D721Med (cell line): ENCODE measurements at regions not wholly inside any gene's neighbourhood (a gene's known extent, or its start where the extent isn't known, plus 50 kb on each side); places are given as distances from the start of the nearest gene placed in this dataset.

Experiments used
- DNase-seq: peaks from one replicate; pipeline ENCODE4 v3.0.0; 2011; ENCODE audit warnings: low spot score; ENCODE audit not compliant: insufficient read length
- FAIRE-seq: peaks from 2 replicates; lab custom pipeline; 2011; peaks lifted over from hg19 to GRCh38; lab: Jason Lieb, UNC
- CTCF ChIP-seq: IDR thresholded peaks from 2 replicates; pipeline ENCODE4 v1.5.1; 2012; ENCODE audit warnings: mild to moderate bottlenecking, control low read depth; ENCODE audit not compliant: insufficient read depth; ENCODE audit errors: missing control alignments

GRCh38 chr13:83538636-83539035 is 343.6 kb downstream of the SLITRK1 start:
- DNase-seq (no peak), FAIRE-seq (no peak)
- no peak for TF ChIP-seq CTCF

- TF ChIP-seq CTCF: no peak
- no peak for DNase-seq
- no peak for FAIRE-seq
Measured at GRCh38 chr13:83536941-83537340, 345.3 kb downstream of the SLITRK1 start.

GRCh38 chr13:83536153-83536552 is 346.1 kb downstream of the SLITRK1 start:
- FAIRE-seq (no peak), DNase-seq (no peak)
- TF ChIP-seq CTCF: no peak

DNA sequence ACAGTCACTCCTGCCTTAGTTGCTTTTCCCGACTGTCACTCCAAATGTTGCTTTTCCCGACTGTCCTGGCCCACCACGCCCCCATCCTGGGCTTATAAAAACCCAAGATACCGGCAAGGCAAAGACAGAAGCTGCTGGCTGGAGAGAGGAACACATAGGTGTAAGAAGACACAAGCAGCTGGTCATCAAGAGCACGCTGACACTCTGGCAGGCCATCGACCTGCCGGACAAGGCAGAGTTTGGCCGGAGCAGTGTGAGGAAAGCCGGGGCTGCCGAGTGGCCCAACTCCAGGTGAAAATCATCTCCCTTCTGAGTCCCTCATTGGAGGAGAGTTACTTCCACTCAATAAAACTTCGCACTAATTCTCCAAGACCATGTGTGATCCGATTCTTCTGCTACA is 349.5 kb downstream of the SLITRK1 start:
- FAIRE-seq (no peak), DNase-seq (no peak)
- no peak for TF ChIP-seq CTCF

- DNase-seq: no peak
- no peak for TF ChIP-seq CTCF
- no peak for FAIRE-seq
Measured at GRCh38 chr13:83531022-83531421, 351.3 kb downstream of the SLITRK1 start.

- DNase-seq: no peak
- FAIRE-seq: no peak
- no peak for TF ChIP-seq CTCF
Measured at GRCh38 chr13:83516781-83517180, 365.5 kb downstream of the SLITRK1 start.

DNA sequence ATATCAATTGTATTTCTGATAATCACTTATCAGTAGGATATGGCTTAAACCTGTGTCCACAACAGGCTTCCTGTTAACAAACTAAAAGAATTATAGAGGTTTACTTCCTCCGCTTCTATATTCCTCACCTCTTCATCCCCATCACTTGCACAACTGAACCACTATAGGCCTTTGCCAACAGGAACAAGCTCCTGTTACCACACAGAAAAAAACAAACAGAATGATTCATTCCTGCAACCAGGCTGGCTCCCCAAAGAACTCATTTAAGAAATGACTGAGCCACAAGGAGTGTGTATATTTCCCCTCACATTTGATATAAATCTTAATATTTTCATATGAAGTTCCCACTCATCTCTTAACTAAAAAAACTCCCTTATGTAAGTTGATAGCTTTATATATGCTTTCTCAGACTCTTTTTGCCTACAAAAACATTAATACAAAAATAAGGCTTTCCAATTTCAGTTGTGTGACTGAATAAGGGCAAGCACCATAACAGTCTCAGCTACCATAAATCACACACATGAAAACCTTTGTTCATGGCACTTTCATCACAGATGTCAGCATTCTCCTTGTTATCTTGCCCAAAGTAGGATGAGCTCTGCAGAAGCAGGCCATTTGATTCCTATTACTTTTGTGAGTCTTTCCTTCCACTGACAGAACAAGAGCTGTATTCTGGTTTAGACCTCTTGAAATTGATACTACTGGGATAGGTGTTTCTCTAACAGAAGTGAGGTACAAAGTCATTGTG is 366.8 kb downstream of the SLITRK1 start:
- no peak for TF ChIP-seq CTCF
- FAIRE-seq (no peak), DNase-seq (no peak)
